Trophoblast cell (in vitro differentiated cells and primary cell): ENCODE measurements at regions not wholly inside any gene's neighbourhood (a gene's known extent, or its start where the extent isn't known, plus 50 kb on each side); places are given as distances from the start of the nearest gene placed in this dataset.

Source experiments
- DNase-seq, 2 donors: peaks; one replicate each; pipeline ENCODE4 v3.0.0-alpha.2; 2016
- H2AFZ ChIP-seq: 2 replicates; pipeline ENCODE4 v1.6.1; 2013; ENCODE audit warnings: low read length, moderate library complexity, mild to moderate bottlenecking; ENCODE audit not compliant: insufficient read depth, poor library complexity
- H2AK5ac ChIP-seq: 2 replicates; pipeline ENCODE4 v1.6.1; 2013; ENCODE audit warnings: mild to moderate bottlenecking, low read length
- H2BK120ac ChIP-seq: 2 replicates; pipeline ENCODE4 v1.6.1; 2013; ENCODE audit warnings: low read length, mild to moderate bottlenecking, moderate library complexity; ENCODE audit not compliant: insufficient read depth, poor library complexity
- H2BK12ac ChIP-seq: 2 replicates; pipeline ENCODE4 v1.6.1; 2013; ENCODE audit warnings: mild to moderate bottlenecking, low read length, moderate library complexity
- H2BK5ac ChIP-seq: 2 replicates; pipeline ENCODE4 v1.6.1; 2013; ENCODE audit warnings: low read length, low read depth, moderate library complexity, mild to moderate bottlenecking; ENCODE audit not compliant: poor library complexity
- H3K14ac ChIP-seq: 2 replicates; pipeline ENCODE4 v1.6.1; 2013; ENCODE audit warnings: mild to moderate bottlenecking, low read length
- H3K18ac ChIP-seq: 2 replicates; pipeline ENCODE4 v1.6.1; 2013; ENCODE audit warnings: mild to moderate bottlenecking, low read length
- H3K23ac ChIP-seq: 2 replicates; pipeline ENCODE4 v1.6.1; 2013; ENCODE audit warnings: low read length
- H3K27ac ChIP-seq: 2 replicates; pipeline ENCODE4 v1.5.1; 2013; ENCODE audit warnings: low read depth, mild to moderate bottlenecking, inconsistent platforms, low read length, moderate library complexity
- H3K27me3 ChIP-seq: 2 replicates; pipeline ENCODE4 v1.6.1; 2013; ENCODE audit warnings: inconsistent platforms, mild to moderate bottlenecking, low read length, moderate library complexity; ENCODE audit not compliant: insufficient read depth
- H3K36me3 ChIP-seq, 2 experiments: 1 replicate in 1 of 2; 2 replicates in 1 of 2; pipeline ENCODE4 v1.6.1; 2013; ENCODE audit warnings: low read length in 2 of 2, mild to moderate bottlenecking in 2 of 2, moderate library complexity in 1 of 2; ENCODE audit not compliant: insufficient read depth in 2 of 2, control insufficient read depth in 1 of 2
- H3K4ac ChIP-seq: 2 replicates; pipeline ENCODE4 v1.6.1; 2013; ENCODE audit warnings: low read depth, mild to moderate bottlenecking, low read length, moderate library complexity
- H3K4me1 ChIP-seq, 2 experiments: 1 replicate in 1 of 2; 2 replicates in 1 of 2; pipeline ENCODE4 v1.6.1; 2013; ENCODE audit warnings: low read length in 2 of 2, mild to moderate bottlenecking in 2 of 2, moderate library complexity in 1 of 2; ENCODE audit not compliant: insufficient read depth in 2 of 2, control insufficient read depth in 1 of 2
- H3K4me2 ChIP-seq: 2 replicates; pipeline ENCODE4 v1.6.1; 2013; ENCODE audit warnings: inconsistent platforms, mild to moderate bottlenecking, low read length, moderate library complexity
- H3K4me3 ChIP-seq: 2 replicates; pipeline ENCODE4 v1.5.1; 2013; ENCODE audit warnings: mild to moderate bottlenecking, low read depth, low read length, inconsistent platforms
- H3K79me1 ChIP-seq: one replicate; pipeline ENCODE4 v1.6.1; 2013; ENCODE audit warnings: low read length
- H3K79me2 ChIP-seq: 2 replicates; pipeline ENCODE4 v1.6.1; 2013; ENCODE audit warnings: low read length, mild to moderate bottlenecking; ENCODE audit not compliant: control insufficient read depth, insufficient read depth, poor library complexity
- H3K9ac ChIP-seq: 2 replicates; pipeline ENCODE4 v1.6.1; 2013; ENCODE audit warnings: mild to moderate bottlenecking, low read length
- H3K9me3 ChIP-seq: 2 replicates; pipeline ENCODE4 v1.6.1; 2013; ENCODE audit warnings: low read depth, mild to moderate bottlenecking, control low read depth, inconsistent platforms, low read length; ENCODE audit not compliant: insufficient read depth
- H4K12ac ChIP-seq: 2 replicates; pipeline ENCODE4 v1.6.1; 2013; ENCODE audit warnings: low read depth, mild to moderate bottlenecking, low read length, moderate library complexity
- H4K8ac ChIP-seq: 2 replicates; pipeline ENCODE4 v1.6.1; 2013; ENCODE audit warnings: low read depth, mild to moderate bottlenecking, low read length, moderate library complexity
- H4K91ac ChIP-seq: one replicate; pipeline ENCODE4 v1.6.1; 2013; ENCODE audit warnings: low read depth, mild to moderate bottlenecking, low read length, moderate library complexity
- WGBS: extraction: QIAGEN DNeasy Blood & Tissue Kit; methylation state at CpG from one replicate; pipeline ENCODE4 v1.1.7; 2013; ENCODE audit warnings: missing lambda C conversion rate; ENCODE audit not compliant: insufficient read length, insufficient coverage; ENCODE audit errors: extremely low coverage; 5-methylcytosine and 5-hydroxymethylcytosine counted together

- Histone ChIP-seq H3K14ac (no peak overlapping the region), H2BK120ac (no peak overlapping the region), H3K79me1 (no peaks in the 10 kb centered on the region), H3K4me1 (no peaks in the 10 kb centered on the region), H4K91ac (no peak overlapping the region), H2AK5ac (no peak overlapping the region), H3K23ac (no peak overlapping the region), H3K27me3 (no peaks in the 10 kb centered on the region), H4K8ac (no peak overlapping the region), H4K12ac (no peak overlapping the region), H2BK5ac (no peak overlapping the region), H3K4me2 (no peak overlapping the region), H2BK12ac (no peak overlapping the region), H3K27ac (no peak overlapping the region), H3K4me3 (no peak overlapping the region), H3K9me3 (no peaks in the 10 kb centered on the region), H2AFZ (no peak overlapping the region), H3K4ac (no peak overlapping the region), H3K36me3 (no peaks in the 10 kb centered on the region), H3K18ac (no peak overlapping the region), H3K79me2 (no peaks in the 10 kb centered on the region), H3K9ac (no peak overlapping the region)
- WGBS = no CpG with 5 or more reads among the region's 1 CpG
- no peak for DNase-seq
Observed at GRCh38 chr5:4831325-4831724, 308.8 kb upstream of the ADAMTS16 start.

GRCh38 chr5:4832471-4832870, 307.7 kb upstream of the ADAMTS16 start:
- no peak overlapping the region for H4K8ac ChIP-seq
- no peak overlapping the region for H2BK12ac ChIP-seq
- H3K36me3 ChIP-seq = no peaks in the 10 kb centered on the region
- no peaks in the 10 kb centered on the region for H3K9me3 ChIP-seq
- no peak overlapping the region for H2AFZ ChIP-seq
- no peak overlapping the region for H3K4ac ChIP-seq
- no peak overlapping the region for H2BK120ac ChIP-seq
- no peak overlapping the region for H2BK5ac ChIP-seq
- H3K79me2 ChIP-seq = no peaks in the 10 kb centered on the region
- H3K27me3 ChIP-seq = no peaks in the 10 kb centered on the region
- no peak overlapping the region for H3K4me3 ChIP-seq
- no peak for DNase-seq
- H3K4me1 ChIP-seq = no peaks in the 10 kb centered on the region
- H2AK5ac ChIP-seq = no peak overlapping the region
- no peak overlapping the region for H3K18ac ChIP-seq
- H3K27ac ChIP-seq = no peak overlapping the region
- no peak overlapping the region for H4K12ac ChIP-seq
- no peak overlapping the region for H3K9ac ChIP-seq
- no peak overlapping the region for H3K23ac ChIP-seq
- H3K79me1 ChIP-seq = no peaks in the 10 kb centered on the region
- no peak overlapping the region for H3K14ac ChIP-seq
- H4K91ac ChIP-seq = no peak overlapping the region
- H3K4me2 ChIP-seq = no peak overlapping the region
- no CpG with 5 or more reads among the region's 5 CpGs for WGBS

- H2AK5ac ChIP-seq = no peak overlapping the region
- H3K4ac ChIP-seq = no peak overlapping the region
- H3K9ac ChIP-seq = no peak overlapping the region
- H2AFZ ChIP-seq = no peak overlapping the region
- H3K36me3 ChIP-seq = no peaks in the 10 kb centered on the region
- H4K91ac ChIP-seq = no peak overlapping the region
- no peak overlapping the region for H4K8ac ChIP-seq
- no peaks in the 10 kb centered on the region for H3K79me1 ChIP-seq
- H3K18ac ChIP-seq = no peak overlapping the region
- H2BK120ac ChIP-seq = no peak overlapping the region
- no CpG with 5 or more reads among the region's 4 CpGs for WGBS
- H3K4me1 ChIP-seq = no peaks in the 10 kb centered on the region
- no peak overlapping the region for H3K4me3 ChIP-seq
- no peak overlapping the region for H3K27ac ChIP-seq
- no peaks in the 10 kb centered on the region for H3K27me3 ChIP-seq
- H3K9me3 ChIP-seq = no peaks in the 10 kb centered on the region
- H3K79me2 ChIP-seq = no peaks in the 10 kb centered on the region
- H3K14ac ChIP-seq = no peak overlapping the region
- H2BK12ac ChIP-seq = no peak overlapping the region
- no peak overlapping the region for H2BK5ac ChIP-seq
- H3K4me2 ChIP-seq = no peak overlapping the region
- no peak overlapping the region for H3K23ac ChIP-seq
- no peak overlapping the region for H4K12ac ChIP-seq
- no peak for DNase-seq
Observed at GRCh38 chr5:4833104-4833738, 306.9 kb upstream of the ADAMTS16 start.

GRCh38 chr5:4837489-4838058, 302.6 kb upstream of the ADAMTS16 start:
- H3K27ac ChIP-seq = no peak overlapping the region
- no peak overlapping the region for H3K23ac ChIP-seq
- no peak overlapping the region for H2AFZ ChIP-seq
- no peak for DNase-seq
- H2BK5ac ChIP-seq = no peak overlapping the region
- H3K27me3 ChIP-seq = no peaks in the 10 kb centered on the region
- H3K4me3 ChIP-seq = no peak overlapping the region
- H3K9me3 ChIP-seq = no peaks in the 10 kb centered on the region
- WGBS = no CpG with 5 or more reads among the region's 28 CpGs
- H3K4me2 ChIP-seq = no peak overlapping the region
- H3K14ac ChIP-seq = no peak overlapping the region
- H4K8ac ChIP-seq = no peak overlapping the region
- no peaks in the 10 kb centered on the region for H3K4me1 ChIP-seq
- no peak overlapping the region for H2BK120ac ChIP-seq
- no peak overlapping the region for H2AK5ac ChIP-seq
- H3K4ac ChIP-seq = no peak overlapping the region
- H3K36me3 ChIP-seq = no peaks in the 10 kb centered on the region
- no peak overlapping the region for H3K9ac ChIP-seq
- H3K18ac ChIP-seq = no peak overlapping the region
- no peak overlapping the region for H4K12ac ChIP-seq
- no peaks in the 10 kb centered on the region for H3K79me1 ChIP-seq
- H2BK12ac ChIP-seq = no peak overlapping the region
- H4K91ac ChIP-seq = no peak overlapping the region
- H3K79me2 ChIP-seq = no peaks in the 10 kb centered on the region
